Natural killer cell (primary cell): ENCODE measurements at regions not wholly inside any gene's neighbourhood (a gene's known extent, or its start where the extent isn't known, plus 50 kb on each side); places are given as distances from the start of the nearest gene placed in this dataset.

Experiments used
- ATAC-seq, 3 donors: fragments of 150-1000 bp in 2 of 3; fragments of 200-7000 bp in 1 of 3; cut with Tn5 transposase; 1 replicate in 1 of 3; 2 replicates in 2 of 3; pipeline ENCODE4 v1.10.0; 2021; ENCODE audit warnings: mild to moderate bottlenecking in 2 of 3, moderate library complexity in 2 of 3
- DNase-seq, 2 donors: peaks; one replicate each; pipeline versions ENCODE4 v3.0.0 to v3.0.0-alpha.2; 2013 to 2021; ENCODE audit warnings: mixed read lengths in 1 of 2
- H3K27ac ChIP-seq: one replicate; pipeline ENCODE4 v1.5.1; 2013; ENCODE audit warnings: mild to moderate bottlenecking, low read length
- H3K27me3 ChIP-seq: one replicate; pipeline ENCODE4 v1.6.1; 2013; ENCODE audit warnings: low read length; ENCODE audit not compliant: control insufficient read depth, insufficient read depth
- H3K36me3 ChIP-seq: one replicate; pipeline ENCODE4 v1.6.1; 2013; ENCODE audit warnings: low read length; ENCODE audit not compliant: control insufficient read depth, insufficient read depth
- H3K4me1 ChIP-seq: one replicate; pipeline ENCODE4 v1.6.1; 2013; ENCODE audit warnings: low read length; ENCODE audit not compliant: control insufficient read depth, insufficient read depth
- H3K4me3 ChIP-seq: one replicate; pipeline ENCODE4 v1.5.1; 2013; ENCODE audit warnings: low read length
- H3K9me3 ChIP-seq: one replicate; pipeline ENCODE4 v1.6.1; 2013; ENCODE audit warnings: low read length; ENCODE audit not compliant: control insufficient read depth, insufficient read depth
- H3K27ac Mint-ChIP-seq, 2 donors: one replicate each; pipeline ENCODE4 v1.8.0; 2022; ENCODE audit warnings: mild to moderate bottlenecking in 2 of 2, mixed read lengths in 2 of 2, moderate library complexity in 1 of 2
- H3K27me3 Mint-ChIP-seq, 2 donors: one replicate each; pipeline ENCODE4 v1.8.0; 2022; ENCODE audit warnings: low read depth in 2 of 2, mixed read lengths in 2 of 2
- H3K36me3 Mint-ChIP-seq: one replicate; pipeline ENCODE4 v1.8.0; 2022; ENCODE audit warnings: mixed read lengths
- H3K4me1 Mint-ChIP-seq, 2 donors: one replicate each; pipeline ENCODE4 v1.8.0; 2022; ENCODE audit warnings: mixed read lengths in 2 of 2
- H3K4me3 Mint-ChIP-seq: one replicate; pipeline ENCODE4 v1.8.0; 2022; ENCODE audit warnings: mild to moderate bottlenecking, moderate library complexity, mixed read lengths
- H3K9me3 Mint-ChIP-seq, 2 donors: one replicate each; pipeline ENCODE4 v1.8.0; 2022; ENCODE audit warnings: mixed read lengths in 2 of 2
- WGBS: methylation state at CpG from one replicate; pipeline ENCODE4 v1.1.7; 2013; ENCODE audit warnings: missing lambda C conversion rate; ENCODE audit not compliant: insufficient coverage; 5-methylcytosine and 5-hydroxymethylcytosine counted together
- intact Hi-C: fragments of 100-400 bp; cut with micrococcal nuclease; formaldehyde crosslinking; loops from one replicate; pipeline ENCODE4 v1.14.2; 2022
- TF ChIP-seq, protein P1 (sequence below): fragments of 200-600 bp; IDR thresholded peaks from one replicate; pipeline ENCODE4 v1.8.0; 2022; ENCODE audit warnings: antibody characterized with exemption

DNA sequence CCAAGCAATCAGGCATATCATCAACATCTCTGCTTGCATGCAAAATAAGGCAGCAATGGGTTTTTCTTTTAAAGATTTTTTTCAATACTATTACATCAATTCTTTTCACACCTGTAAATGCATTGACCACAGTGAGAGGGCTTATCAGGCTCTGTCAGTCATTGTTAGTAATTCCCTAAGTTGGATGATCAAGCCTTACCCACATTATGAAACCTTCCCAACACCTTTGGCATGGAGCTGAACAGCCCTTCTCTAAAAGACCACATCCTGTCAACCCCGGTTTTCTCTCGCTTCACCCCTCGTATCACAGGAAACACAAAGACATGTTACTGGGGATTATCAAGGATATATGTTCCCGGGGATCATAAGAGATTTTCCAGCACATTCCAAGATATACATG lies 135.2 kb upstream of the SLC24A5 start:
- H3K27me3 Mint-ChIP-seq, result peaks cover 0 to 6% of the 10 kb centered on the region in 2 donors
- no peaks in the 10 kb centered on the region for H3K36me3 Mint-ChIP-seq
- peak in 1 of 3 donors; percentile 56 for ATAC-seq
- DNase-seq, result no peak
- TF ChIP-seq, protein P1, sequence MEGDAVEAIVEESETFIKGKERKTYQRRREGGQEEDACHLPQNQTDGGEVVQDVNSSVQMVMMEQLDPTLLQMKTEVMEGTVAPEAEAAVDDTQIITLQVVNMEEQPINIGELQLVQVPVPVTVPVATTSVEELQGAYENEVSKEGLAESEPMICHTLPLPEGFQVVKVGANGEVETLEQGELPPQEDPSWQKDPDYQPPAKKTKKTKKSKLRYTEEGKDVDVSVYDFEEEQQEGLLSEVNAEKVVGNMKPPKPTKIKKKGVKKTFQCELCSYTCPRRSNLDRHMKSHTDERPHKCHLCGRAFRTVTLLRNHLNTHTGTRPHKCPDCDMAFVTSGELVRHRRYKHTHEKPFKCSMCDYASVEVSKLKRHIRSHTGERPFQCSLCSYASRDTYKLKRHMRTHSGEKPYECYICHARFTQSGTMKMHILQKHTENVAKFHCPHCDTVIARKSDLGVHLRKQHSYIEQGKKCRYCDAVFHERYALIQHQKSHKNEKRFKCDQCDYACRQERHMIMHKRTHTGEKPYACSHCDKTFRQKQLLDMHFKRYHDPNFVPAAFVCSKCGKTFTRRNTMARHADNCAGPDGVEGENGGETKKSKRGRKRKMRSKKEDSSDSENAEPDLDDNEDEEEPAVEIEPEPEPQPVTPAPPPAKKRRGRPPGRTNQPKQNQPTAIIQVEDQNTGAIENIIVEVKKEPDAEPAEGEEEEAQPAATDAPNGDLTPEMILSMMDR, result no peak
- no peaks in the 10 kb centered on the region for H3K36me3 ChIP-seq
- no peak overlapping the region for H3K4me3 ChIP-seq
- no peaks in the 10 kb centered on the region for H3K4me1 ChIP-seq
- H3K4me3 Mint-ChIP-seq, result no peak overlapping the region
- 13% methylated on average over 4 of the region's 4 CpGs for WGBS
- no peak overlapping the region for H3K27ac ChIP-seq
- H3K9me3 ChIP-seq, result no peaks in the 10 kb centered on the region
- intact Hi-C loops, result no loop called here
- no peak overlapping the region for H3K27ac Mint-ChIP-seq
- H3K4me1 Mint-ChIP-seq, result peaks cover 0 to 16% of the 10 kb centered on the region in 2 donors
- H3K27me3 ChIP-seq, result no peaks in the 10 kb centered on the region
- no peaks in the 10 kb centered on the region for H3K9me3 Mint-ChIP-seq

DNA sequence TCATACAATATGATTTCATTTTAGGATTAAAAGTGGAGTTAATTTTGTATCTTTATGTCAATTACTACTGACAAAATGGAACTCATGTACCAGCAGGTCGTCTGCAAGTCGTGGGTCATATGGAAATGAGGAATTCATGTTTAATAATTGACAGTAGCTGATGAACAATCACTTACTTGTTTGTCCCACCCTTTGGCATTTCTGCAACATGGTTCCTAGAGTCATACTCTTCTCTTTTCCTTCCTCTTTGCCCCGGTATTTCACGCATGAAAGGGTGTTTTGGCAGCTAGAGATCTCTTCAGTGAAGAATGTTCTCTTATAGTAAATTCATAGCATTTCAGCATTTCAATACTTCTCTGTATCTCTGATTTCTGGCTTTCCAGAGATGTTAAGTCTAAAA lies 133.3 kb upstream of the SLC24A5 start:
- Mint-ChIP-seq H3K4me1 (peaks cover 0 to 16% of the 10 kb centered on the region in 2 donors), H3K9me3 (no peaks in the 10 kb centered on the region), H3K27me3 (no peaks in the 10 kb centered on the region), H3K27ac (no peak overlapping the region), H3K4me3 (no peak overlapping the region), H3K36me3 (no peaks in the 10 kb centered on the region)
- Histone ChIP-seq H3K27me3 (no peaks in the 10 kb centered on the region), H3K36me3 (no peaks in the 10 kb centered on the region), H3K9me3 (no peaks in the 10 kb centered on the region), H3K4me1 (no peaks in the 10 kb centered on the region), H3K4me3 (no peak overlapping the region), H3K27ac (no peak overlapping the region)
- WGBS, result 56% methylated on average over 3 of the region's 4 CpGs
- intact Hi-C loops, result no loop called here
- ATAC-seq (no peak), DNase-seq (no peak)
- TF ChIP-seq, protein P1, result no peak

DNA sequence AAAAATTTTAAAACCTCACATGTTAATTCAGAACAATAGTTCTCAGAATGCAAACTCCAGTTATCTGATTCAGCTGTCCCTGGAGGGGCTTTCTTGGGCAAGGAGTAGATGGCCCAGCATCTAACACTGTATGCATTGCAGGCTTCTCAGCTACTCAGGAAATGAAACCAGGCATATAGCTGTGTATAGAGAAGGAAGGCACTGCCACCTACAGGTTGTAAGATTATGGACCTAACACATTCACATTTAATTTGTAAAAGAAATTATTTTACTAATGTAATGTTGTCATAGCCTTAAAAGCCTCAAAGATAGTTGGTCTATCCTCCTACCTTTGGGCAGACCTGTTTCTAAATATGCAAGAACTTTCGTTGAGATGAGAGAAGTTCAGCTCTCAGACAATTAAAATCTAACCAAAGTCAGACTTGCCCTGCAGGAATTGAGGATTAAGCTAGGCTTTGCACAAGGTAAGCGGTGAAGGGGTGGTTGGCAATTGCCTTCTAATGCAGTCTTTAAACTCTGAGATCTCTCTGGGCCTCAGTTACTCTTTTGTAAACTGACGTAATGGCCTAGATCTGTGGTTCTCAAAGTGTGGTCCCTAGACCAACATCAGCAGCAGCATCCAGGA lies 132.8 kb upstream of the SLC24A5 start:
- Mint-ChIP-seq H3K27me3 (no peaks in the 10 kb centered on the region), H3K27ac (no peak overlapping the region), H3K9me3 (no peaks in the 10 kb centered on the region), H3K4me3 (no peak overlapping the region), H3K4me1 (peaks cover 0 to 16% of the 10 kb centered on the region in 2 donors), H3K36me3 (no peaks in the 10 kb centered on the region)
- 60% methylated on average over 3 of the region's 3 CpGs for WGBS
- Histone ChIP-seq H3K4me3 (no peak overlapping the region), H3K27ac (no peak overlapping the region), H3K4me1 (no peaks in the 10 kb centered on the region), H3K36me3 (no peaks in the 10 kb centered on the region), H3K27me3 (no peaks in the 10 kb centered on the region), H3K9me3 (no peaks in the 10 kb centered on the region)
- DNase-seq, result peak in 1 of 2 donors; percentile 47
- ATAC-seq, result peak in 2 of 3 donors; percentile 72 to 91
- TF ChIP-seq, protein P1, result peak; percentile 42
- intact Hi-C loops, result no loop called here

DNA sequence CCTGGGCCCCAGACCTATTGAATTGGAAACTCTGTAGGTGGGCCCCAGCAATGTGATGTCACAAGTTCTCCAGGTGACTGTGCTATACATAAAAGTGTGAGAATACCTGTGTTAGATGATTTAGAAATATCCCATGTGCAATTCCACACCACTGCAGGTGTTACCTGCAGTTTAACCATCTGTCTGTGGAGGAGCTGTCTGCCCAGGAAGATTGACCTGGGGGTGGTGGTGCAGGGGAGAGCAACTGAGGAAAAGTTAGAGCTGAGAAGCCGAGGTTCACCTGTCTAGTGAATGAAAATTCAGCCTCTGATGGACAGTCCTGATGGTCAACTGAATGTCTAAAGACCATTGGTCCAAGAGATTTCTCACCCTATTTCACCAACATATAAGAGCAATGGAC lies 132.2 kb upstream of the SLC24A5 start:
- Histone ChIP-seq H3K36me3 (no peaks in the 10 kb centered on the region), H3K4me1 (no peaks in the 10 kb centered on the region), H3K27me3 (no peaks in the 10 kb centered on the region), H3K27ac (no peak overlapping the region), H3K9me3 (no peaks in the 10 kb centered on the region), H3K4me3 (no peak overlapping the region)
- no peaks in the 10 kb centered on the region for H3K36me3 Mint-ChIP-seq
- DNase-seq (no peak), ATAC-seq (no peak)
- H3K4me3 Mint-ChIP-seq, result no peak overlapping the region
- peaks cover 0 to 16% of the 10 kb centered on the region in 2 donors for H3K4me1 Mint-ChIP-seq
- no peaks in the 10 kb centered on the region for H3K27me3 Mint-ChIP-seq
- H3K27ac Mint-ChIP-seq, result no peak overlapping the region
- intact Hi-C loops, result no loop called here
- TF ChIP-seq, protein P1, result no peak
- H3K9me3 Mint-ChIP-seq, result no peaks in the 10 kb centered on the region
- 72% methylated on average over 1 of the region's 1 CpG for WGBS
